ENCODE measurements at regions not wholly inside any gene's neighbourhood (a gene's known extent, or its start where the extent isn't known, plus 50 kb on each side); places are given as distances from the start of the nearest gene placed in this dataset.

GRCh38 chr6:11853678-11854407 is 75.2 kb upstream of the ADTRP start:
- intact Hi-C loops (cut with micrococcal nuclease; ENCODE audit: unreplicated experiment) (no loop called here), in situ Hi-C loops (cut with HindIII; ENCODE audit: low pct_unique_long_range_greater_than_20kb, low sequenced_read_pairs) (no loop called here)
- no TSS peak for BruUV-seq (replicated peaks)
- Histone ChIP-seq H3K36me3 (ENCODE audit: control insufficient read depth, insufficient read depth, low read length) (no peaks in the 10 kb centered on the region), H3K9me3 (ENCODE audit: control insufficient read depth, insufficient read depth, low read depth, low read length) (no peaks in the 10 kb centered on the region), H3K27ac (ENCODE audit: low read length) (no peak overlapping the region), H3K4me1 (ENCODE audit: control insufficient read depth, insufficient read depth, low read length) (no peaks in the 10 kb centered on the region), H3K4me3 (ENCODE audit: low read depth in 2 of 2, low read length in 2 of 2) (no peak overlapping the region), H3K27me3 (ENCODE audit: control insufficient read depth, insufficient read depth, low read length) (no peaks in the 10 kb centered on the region)
- ChIA-PET CTCF (no interaction called here), POLR2A (no interaction called here)
- DNase-seq (ENCODE audit: low read depth, low spot score), result no peak
- ATAC-seq, result no peak
- TF ChIP-seq REST (IDR thresholded peaks at IDR 0.05; ENCODE audit: insufficient read depth in 1 of 2, low read depth in 2 of 2, low read length in 1 of 2) (no peak), TCF7L2 (IDR thresholded peaks at IDR 0.05; ENCODE audit: low read depth, low read length) (no peak), POLR2AphosphoS5 (IDR thresholded peaks at IDR 0.05; ENCODE audit: low read depth, low read length) (no peak), CTCF (IDR thresholded peaks at IDR 0.05) (no peak), SIN3A (IDR thresholded peaks at IDR 0.05; ENCODE audit: borderline replicate concordance, insufficient read depth, low read depth, low read length) (no peak)

DNA sequence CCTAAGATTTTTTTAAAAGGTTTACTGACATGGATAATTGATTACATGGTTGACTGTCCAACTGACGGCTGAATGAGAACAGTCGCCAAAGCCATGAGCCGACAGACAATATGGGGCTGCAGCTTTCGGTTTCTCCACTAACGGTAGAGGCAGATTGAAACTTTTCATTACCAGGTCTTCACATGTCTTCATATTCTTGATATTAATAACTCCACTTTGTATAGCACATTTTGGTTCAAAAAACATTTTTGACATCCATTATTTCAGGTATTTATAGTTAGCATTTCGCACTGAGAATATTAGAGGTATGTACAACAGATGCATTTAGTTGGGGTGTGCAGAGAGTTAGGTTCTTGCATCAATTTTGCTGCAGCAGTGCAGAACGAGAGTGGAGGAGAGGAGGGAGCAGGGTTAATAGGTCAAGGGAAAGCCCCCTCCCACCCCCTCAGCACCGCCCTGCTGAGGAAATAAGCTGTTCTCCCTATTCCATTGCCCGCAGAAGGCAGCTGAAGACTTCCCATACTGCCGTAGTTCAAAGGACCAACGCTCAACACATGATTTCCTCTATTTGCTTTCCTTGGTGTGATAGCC is 73.6 kb upstream of the ADTRP start:
- in situ Hi-C loops (cut with HindIII; ENCODE audit: low pct_unique_long_range_greater_than_20kb, low sequenced_read_pairs), result no loop called here
- ATAC-seq (no peak), DNase-seq (ENCODE audit: low read depth, low spot score) (no peak)
- no peaks in the 10 kb centered on the region for H3K4me1 ChIP-seq (ENCODE audit: control insufficient read depth, insufficient read depth, low read length)
- H3K36me3 ChIP-seq (ENCODE audit: control insufficient read depth, insufficient read depth, low read length), result no peaks in the 10 kb centered on the region
- intact Hi-C loops (cut with micrococcal nuclease; ENCODE audit: unreplicated experiment), result no loop called here
- no peaks in the 10 kb centered on the region for H3K9me3 ChIP-seq (ENCODE audit: control insufficient read depth, insufficient read depth, low read depth, low read length)
- ChIA-PET CTCF (no interaction called here), POLR2A (no interaction called here)
- no peak overlapping the region for H3K27ac ChIP-seq (ENCODE audit: low read length)
- H3K4me3 ChIP-seq (ENCODE audit: low read depth in 2 of 2, low read length in 2 of 2), result no peak overlapping the region
- no peak for TF ChIP-seq CTCF (IDR thresholded peaks at IDR 0.05)
- no peak for TF ChIP-seq TCF7L2 (IDR thresholded peaks at IDR 0.05; ENCODE audit: low read depth, low read length)
- no peak for TF ChIP-seq REST (IDR thresholded peaks at IDR 0.05; ENCODE audit: insufficient read depth in 1 of 2, low read depth in 2 of 2, low read length in 1 of 2)
- no peak for TF ChIP-seq POLR2AphosphoS5 (IDR thresholded peaks at IDR 0.05; ENCODE audit: low read depth, low read length)
- TF ChIP-seq SIN3A (IDR thresholded peaks at IDR 0.05; ENCODE audit: borderline replicate concordance, insufficient read depth, low read depth, low read length), result no peak
- BruUV-seq (replicated peaks), result no TSS peak
- H3K27me3 ChIP-seq (ENCODE audit: control insufficient read depth, insufficient read depth, low read length), result no peaks in the 10 kb centered on the region
